HepG2 (cell line): ENCODE measurements at regions not wholly inside any gene's neighbourhood (a gene's known extent, or its start where the extent isn't known, plus 50 kb on each side); places are given as distances from the start of the nearest gene placed in this dataset.

Experiments used
- FOXO1 ChIP-seq: sonication (generic); formaldehyde crosslinking; IDR thresholded peaks from 2 replicates; pipeline ENCODE4 v1.4.0; 2020; ENCODE audit warnings: missing genetic modification reagents
- GATAD2A ChIP-seq: IDR thresholded peaks from 2 replicates; pipeline ENCODE4 v1.6.1; 2016
- MXI1 ChIP-seq: IDR thresholded peaks from 3 replicates; pipeline ENCODE4 v1.6.1; 2012; ENCODE audit warnings: low read depth, low read length, inconsistent platforms, borderline replicate concordance
- NONO ChIP-seq, 2 experiments: fragments of 450-650 bp in 1 of 2; sonication (generic) in 1 of 2; formaldehyde crosslinking in 1 of 2; IDR thresholded peaks in 1 of 2; conservative IDR thresholded peaks in 1 of 2; 2 replicates each; pipeline versions ENCODE4 v1.6.1 to v1.8.0; 2017 to 2022; ENCODE audit warnings: mild to moderate bottlenecking in 1 of 2, missing genetic modification reagents in 1 of 2, moderate library complexity in 1 of 2
- SMC3 ChIP-seq: IDR thresholded peaks from 2 replicates; pipeline ENCODE4 v1.6.1; 2011; ENCODE audit warnings: low read length, improper control_type of control experiment
- SMYD3 ChIP-seq: sonication (generic); formaldehyde crosslinking; IDR thresholded peaks from 2 replicates; pipeline ENCODE4 v1.8.1; 2023; ENCODE audit warnings: mild to moderate bottlenecking, missing genetic modification reagents
- TBX2 ChIP-seq: sonication (generic); formaldehyde crosslinking; IDR thresholded peaks from 2 replicates; pipeline ENCODE4 v1.5.0; 2020; ENCODE audit warnings: missing genetic modification reagents, mild to moderate bottlenecking, borderline replicate concordance
- ZSCAN20 ChIP-seq: sonication (generic); formaldehyde crosslinking; IDR thresholded peaks from 2 replicates; pipeline ENCODE4 v1.4.0; 2020; ENCODE audit warnings: missing genetic modification reagents, mild to moderate bottlenecking, borderline replicate concordance
- TF ChIP-seq, protein P1 (sequence below): sonication (generic); formaldehyde crosslinking; IDR thresholded peaks from 2 replicates; pipeline ENCODE4 v1.5.1; 2020; ENCODE audit warnings: mild to moderate bottlenecking, missing genetic modification reagents, moderate library complexity
- TF ChIP-seq, protein P2 (sequence below), 2 experiments: fragments of 450-650 bp in 1 of 2; sonication (generic) in 1 of 2; formaldehyde crosslinking in 1 of 2; IDR thresholded peaks; 2 replicates each; pipeline versions ENCODE4 v1.6.1 to v1.8.0; 2016 to 2022; ENCODE audit warnings: antibody characterized with exemption in 1 of 2, mild to moderate bottlenecking in 1 of 2, missing genetic modification reagents in 1 of 2
- TF ChIP-seq, protein P3 (sequence below), 2 experiments: sonication (generic) in 1 of 2; formaldehyde crosslinking in 1 of 2; IDR thresholded peaks; 2 replicates each; pipeline versions ENCODE4 v1.5.1 to v1.6.1; 2011 to 2020; ENCODE audit warnings: borderline replicate concordance in 1 of 2, low read depth in 1 of 2, low read length in 1 of 2, mild to moderate bottlenecking in 1 of 2, missing genetic modification reagents in 1 of 2, moderate library complexity in 1 of 2

DNA sequence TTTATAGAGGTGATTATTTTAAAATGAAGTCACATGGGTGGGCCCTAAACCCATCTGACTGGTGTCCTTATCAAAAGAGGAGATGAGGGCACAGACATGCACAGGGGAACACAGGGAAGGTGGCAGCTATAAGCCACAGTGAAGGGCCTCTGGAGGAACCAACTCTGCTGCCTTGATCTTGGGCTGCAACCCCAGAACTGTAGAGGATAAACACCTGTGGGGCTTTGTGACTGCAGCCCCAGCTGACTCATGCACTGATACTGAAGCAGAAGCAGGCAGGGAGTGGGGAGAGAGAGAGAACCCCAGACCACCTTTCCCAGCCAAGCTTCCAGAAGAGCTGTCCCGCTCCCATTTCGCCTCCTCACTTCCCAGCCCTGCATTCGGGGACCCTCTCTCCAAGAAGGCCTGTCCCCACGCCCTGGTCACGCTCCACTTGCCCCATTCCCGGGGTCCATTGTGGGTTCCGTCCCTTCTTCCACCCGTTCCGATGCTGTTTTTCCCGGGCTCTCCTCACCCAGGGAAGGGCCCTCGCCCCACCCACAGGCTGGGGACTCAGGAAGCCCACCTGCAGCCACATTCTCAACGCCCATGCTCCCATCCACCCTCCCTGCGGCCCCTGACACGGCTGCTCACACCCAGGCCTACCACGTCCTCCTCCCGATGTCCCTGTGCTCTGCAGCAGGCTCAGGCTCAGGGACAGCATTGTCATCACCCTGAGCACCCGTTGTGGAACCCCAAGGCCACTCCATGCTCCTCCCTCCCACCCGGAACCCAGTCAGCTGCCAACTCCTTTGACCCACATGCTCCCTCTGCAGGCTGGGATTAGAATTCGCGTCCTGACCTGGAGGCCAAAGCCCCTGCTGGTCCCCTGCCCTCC lies 90.8 kb upstream of the SHANK2 start (continued):
- TF ChIP-seq, protein P1, sequence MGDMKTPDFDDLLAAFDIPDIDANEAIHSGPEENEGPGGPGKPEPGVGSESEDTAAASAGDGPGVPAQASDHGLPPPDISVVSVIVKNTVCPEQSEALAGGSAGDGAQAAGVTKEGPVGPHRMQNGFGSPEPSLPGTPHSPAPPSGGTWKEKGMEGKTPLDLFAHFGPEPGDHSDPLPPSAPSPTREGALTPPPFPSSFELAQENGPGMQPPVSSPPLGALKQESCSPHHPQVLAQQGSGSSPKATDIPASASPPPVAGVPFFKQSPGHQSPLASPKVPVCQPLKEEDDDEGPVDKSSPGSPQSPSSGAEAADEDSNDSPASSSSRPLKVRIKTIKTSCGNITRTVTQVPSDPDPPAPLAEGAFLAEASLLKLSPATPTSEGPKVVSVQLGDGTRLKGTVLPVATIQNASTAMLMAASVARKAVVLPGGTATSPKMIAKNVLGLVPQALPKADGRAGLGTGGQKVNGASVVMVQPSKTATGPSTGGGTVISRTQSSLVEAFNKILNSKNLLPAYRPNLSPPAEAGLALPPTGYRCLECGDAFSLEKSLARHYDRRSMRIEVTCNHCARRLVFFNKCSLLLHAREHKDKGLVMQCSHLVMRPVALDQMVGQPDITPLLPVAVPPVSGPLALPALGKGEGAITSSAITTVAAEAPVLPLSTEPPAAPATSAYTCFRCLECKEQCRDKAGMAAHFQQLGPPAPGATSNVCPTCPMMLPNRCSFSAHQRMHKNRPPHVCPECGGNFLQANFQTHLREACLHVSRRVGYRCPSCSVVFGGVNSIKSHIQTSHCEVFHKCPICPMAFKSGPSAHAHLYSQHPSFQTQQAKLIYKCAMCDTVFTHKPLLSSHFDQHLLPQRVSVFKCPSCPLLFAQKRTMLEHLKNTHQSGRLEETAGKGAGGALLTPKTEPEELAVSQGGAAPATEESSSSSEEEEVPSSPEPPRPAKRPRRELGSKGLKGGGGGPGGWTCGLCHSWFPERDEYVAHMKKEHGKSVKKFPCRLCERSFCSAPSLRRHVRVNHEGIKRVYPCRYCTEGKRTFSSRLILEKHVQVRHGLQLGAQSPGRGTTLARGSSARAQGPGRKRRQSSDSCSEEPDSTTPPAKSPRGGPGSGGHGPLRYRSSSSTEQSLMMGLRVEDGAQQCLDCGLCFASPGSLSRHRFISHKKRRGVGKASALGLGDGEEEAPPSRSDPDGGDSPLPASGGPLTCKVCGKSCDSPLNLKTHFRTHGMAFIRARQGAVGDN (CRISPR knock-in tag): peak; percentile 70
- TF ChIP-seq, protein P2, sequence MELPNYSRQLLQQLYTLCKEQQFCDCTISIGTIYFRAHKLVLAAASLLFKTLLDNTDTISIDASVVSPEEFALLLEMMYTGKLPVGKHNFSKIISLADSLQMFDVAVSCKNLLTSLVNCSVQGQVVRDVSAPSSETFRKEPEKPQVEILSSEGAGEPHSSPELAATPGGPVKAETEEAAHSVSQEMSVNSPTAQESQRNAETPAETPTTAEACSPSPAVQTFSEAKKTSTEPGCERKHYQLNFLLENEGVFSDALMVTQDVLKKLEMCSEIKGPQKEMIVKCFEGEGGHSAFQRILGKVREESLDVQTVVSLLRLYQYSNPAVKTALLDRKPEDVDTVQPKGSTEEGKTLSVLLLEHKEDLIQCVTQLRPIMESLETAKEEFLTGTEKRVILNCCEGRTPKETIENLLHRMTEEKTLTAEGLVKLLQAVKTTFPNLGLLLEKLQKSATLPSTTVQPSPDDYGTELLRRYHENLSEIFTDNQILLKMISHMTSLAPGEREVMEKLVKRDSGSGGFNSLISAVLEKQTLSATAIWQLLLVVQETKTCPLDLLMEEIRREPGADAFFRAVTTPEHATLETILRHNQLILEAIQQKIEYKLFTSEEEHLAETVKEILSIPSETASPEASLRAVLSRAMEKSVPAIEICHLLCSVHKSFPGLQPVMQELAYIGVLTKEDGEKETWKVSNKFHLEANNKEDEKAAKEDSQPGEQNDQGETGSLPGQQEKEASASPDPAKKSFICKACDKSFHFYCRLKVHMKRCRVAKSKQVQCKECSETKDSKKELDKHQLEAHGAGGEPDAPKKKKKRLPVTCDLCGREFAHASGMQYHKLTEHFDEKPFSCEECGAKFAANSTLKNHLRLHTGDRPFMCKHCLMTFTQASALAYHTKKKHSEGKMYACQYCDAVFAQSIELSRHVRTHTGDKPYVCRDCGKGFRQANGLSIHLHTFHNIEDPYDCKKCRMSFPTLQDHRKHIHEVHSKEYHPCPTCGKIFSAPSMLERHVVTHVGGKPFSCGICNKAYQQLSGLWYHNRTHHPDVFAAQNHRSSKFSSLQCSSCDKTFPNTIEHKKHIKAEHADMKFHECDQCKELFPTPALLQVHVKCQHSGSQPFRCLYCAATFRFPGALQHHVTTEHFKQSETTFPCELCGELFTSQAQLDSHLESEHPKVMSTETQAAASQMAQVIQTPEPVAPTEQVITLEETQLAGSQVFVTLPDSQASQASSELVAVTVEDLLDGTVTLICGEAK (IDR thresholded peaks at IDR 0.05): no peak
- TF ChIP-seq, protein P2 (CRISPR knock-in tag; IDR thresholded peaks at IDR 0.05): 0 out of 2 replicates have a peak, but pooled peaks have one; percentile 26
- TF ChIP-seq SMC3 (peak; percentile 71), NONO (IDR thresholded peaks at IDR 0.05) (no peak), NONO (CRISPR knock-in tag; conservative IDR thresholded peaks at IDR 0.05) (0 out of 2 replicates have a peak, but pooled peaks have one; percentile 37), TBX2 (CRISPR knock-in tag) (peak; percentile 56; the same call in 1 of the 2 replicates), MXI1 (peak; percentile 25; the same call in 1 of the 3 replicates), FOXO1 (peak; percentile 21; the same call in 1 of the 2 replicates), SMYD3 (CRISPR knock-in tag) (no peak), GATAD2A (CRISPR knock-in tag) (0 out of 2 replicates have a peak, but pooled peaks have one; percentile 25), ZSCAN20 (no peak)
- TF ChIP-seq, protein P3, sequence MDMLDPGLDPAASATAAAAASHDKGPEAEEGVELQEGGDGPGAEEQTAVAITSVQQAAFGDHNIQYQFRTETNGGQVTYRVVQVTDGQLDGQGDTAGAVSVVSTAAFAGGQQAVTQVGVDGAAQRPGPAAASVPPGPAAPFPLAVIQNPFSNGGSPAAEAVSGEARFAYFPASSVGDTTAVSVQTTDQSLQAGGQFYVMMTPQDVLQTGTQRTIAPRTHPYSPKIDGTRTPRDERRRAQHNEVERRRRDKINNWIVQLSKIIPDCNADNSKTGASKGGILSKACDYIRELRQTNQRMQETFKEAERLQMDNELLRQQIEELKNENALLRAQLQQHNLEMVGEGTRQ (IDR thresholded peaks at IDR 0.05; ENCODE audit: low read depth, low read length): 0 out of 2 replicates have a peak, but pooled peaks have one; percentile 13
- TF ChIP-seq, protein P3 (CRISPR knock-in tag; IDR thresholded peaks at IDR 0.05; ENCODE audit: borderline replicate concordance): no peak
